AG10803 (cell line): ENCODE measurements at regions not wholly inside any gene's neighbourhood (a gene's known extent, or its start where the extent isn't known, plus 50 kb on each side); places are given as distances from the start of the nearest gene placed in this dataset.
A peak's percentile ranks its signal among the peaks of the same experiment; 100 is the strongest.

Source experiments
- DNase-seq: peaks from one replicate; pipeline ENCODE4 v3.0.0; 2010; ENCODE audit warnings: low read depth
- H3K4me3 ChIP-seq: 2 replicates; pipeline ENCODE4 v1.5.1; 2011; ENCODE audit warnings: mild to moderate bottlenecking, low read length, control low read depth
- CTCF ChIP-seq: conservative IDR thresholded peaks from 2 replicates; pipeline ENCODE4 v1.5.1; 2011; ENCODE audit warnings: mild to moderate bottlenecking, low read length, control low read depth, inconsistent platforms

DNA sequence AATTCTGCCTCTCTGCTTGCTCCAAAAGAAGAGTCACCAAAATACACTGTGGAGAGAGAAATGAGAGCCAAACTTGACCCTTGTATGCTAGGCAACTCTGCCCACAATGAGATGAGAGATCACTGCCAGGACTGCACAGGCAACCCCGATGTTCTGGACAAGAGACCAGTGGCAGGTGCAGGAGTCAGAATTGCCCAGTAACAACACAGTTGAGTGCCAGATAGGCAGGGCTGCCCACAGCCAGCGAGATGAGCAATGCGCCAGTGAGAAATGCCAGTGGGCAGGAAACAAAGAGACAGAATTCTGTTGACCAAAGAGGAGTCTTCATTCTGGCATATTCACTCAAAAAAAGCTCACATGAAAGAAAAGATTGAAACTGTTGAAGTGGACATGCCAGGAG lies 570.7 kb downstream of the CAAP1 start:
- no peak for TF ChIP-seq CTCF
- no peak overlapping the region for H3K4me3 ChIP-seq
- DNase-seq, result no peak

GRCh38 chr9:26319859-26320258 lies 572.7 kb downstream of the CAAP1 start:
- DNase-seq, result no peak
- no peak for TF ChIP-seq CTCF
- no peak overlapping the region for H3K4me3 ChIP-seq

DNA sequence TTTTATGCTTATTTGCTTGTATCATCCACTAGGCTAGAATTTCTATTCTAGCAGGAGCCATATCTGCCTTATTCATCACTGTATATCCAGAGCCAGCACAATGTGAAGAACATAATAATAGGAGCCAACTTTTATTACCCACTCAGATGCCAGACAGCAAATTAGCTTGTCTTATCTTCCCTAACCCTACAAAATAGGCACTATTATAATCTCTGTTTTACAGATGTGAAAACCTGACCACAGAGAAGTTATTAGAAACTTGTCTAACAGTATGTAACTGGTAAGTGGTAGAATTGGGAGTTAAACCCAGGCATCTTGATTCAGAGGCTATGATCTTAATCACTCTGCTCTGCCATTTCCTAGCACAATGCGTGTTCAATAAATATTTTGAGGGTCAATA lies 579.5 kb downstream of the CAAP1 start:
- DNase-seq, result no peak
- no peak for TF ChIP-seq CTCF
- H3K4me3 ChIP-seq, result no peak overlapping the region

- no peak for TF ChIP-seq CTCF
- no peak for DNase-seq
- no peak overlapping the region for H3K4me3 ChIP-seq
Measured at GRCh38 chr9:26311463-26311995, 581.1 kb downstream of the CAAP1 start.

DNA sequence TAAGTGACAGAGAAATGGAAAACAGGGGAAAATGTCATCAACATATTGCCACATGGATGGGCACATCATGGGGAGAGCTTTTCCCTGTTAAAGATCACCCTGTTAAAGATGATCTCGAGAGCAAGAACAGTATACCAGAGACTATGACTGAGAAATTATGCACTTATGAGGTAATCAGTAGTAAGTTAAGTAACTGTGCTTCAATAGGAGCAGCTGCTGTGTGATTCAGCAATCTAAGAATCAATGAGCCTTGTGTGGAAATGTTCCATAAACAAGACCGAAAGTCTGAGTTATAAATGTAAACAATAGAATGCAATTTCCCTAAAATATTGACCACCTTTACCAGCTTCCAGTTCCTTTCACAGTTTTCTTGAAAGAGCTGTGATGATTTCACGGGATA lies 582.3 kb downstream of the CAAP1 start:
- no peak for TF ChIP-seq CTCF
- DNase-seq, result peak; percentile 30
- no peak overlapping the region for H3K4me3 ChIP-seq

DNA sequence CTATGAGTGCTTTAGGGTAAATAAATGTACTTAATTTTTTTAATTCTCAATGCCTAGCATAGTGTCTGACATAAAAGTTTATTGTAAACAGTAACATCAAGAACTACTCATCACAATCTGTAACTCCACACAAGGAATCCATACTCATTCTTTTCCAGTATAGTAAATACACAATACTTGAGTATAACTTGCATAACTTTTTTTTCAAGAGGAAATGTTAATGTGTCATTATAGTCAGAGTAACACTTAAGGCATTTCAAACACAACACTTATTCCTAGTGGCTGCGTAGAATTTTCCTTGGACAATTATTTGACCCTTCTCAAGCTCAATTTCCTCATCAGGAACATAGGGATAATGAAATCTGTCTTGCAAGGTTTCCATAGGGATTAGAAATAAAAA lies 584.3 kb downstream of the CAAP1 start:
- no peak for TF ChIP-seq CTCF
- peak; percentile 31 for DNase-seq
- H3K4me3 ChIP-seq, result no peak overlapping the region

- TF ChIP-seq CTCF, result no peak
- DNase-seq, result no peak
Measured at GRCh38 chr9:26301659-26302058, 590.9 kb downstream of the CAAP1 start.

More at GRCh38 chr9:26301659-26302058, 590.9 kb downstream of the CAAP1 start:
- H3K4me3 ChIP-seq, result no peak overlapping the region
